Astrocyte (in vitro differentiated cells and primary cell): ENCODE measurements at regions not wholly inside any gene's neighbourhood (a gene's known extent, or its start where the extent isn't known, plus 50 kb on each side); places are given as distances from the start of the nearest gene placed in this dataset.

Experiments
- EZH2 ChIP-seq: IDR thresholded peaks from 2 replicates; pipeline ENCODE4 v1.6.1; 2012; ENCODE audit warnings: mild to moderate bottlenecking, low read length, inconsistent platforms; ENCODE audit not compliant: insufficient read depth
- TF ChIP-seq, protein P1 (sequence below): IDR thresholded peaks from 2 replicates; pipeline ENCODE4 v1.5.1; 2011; ENCODE audit warnings: low read depth, mild to moderate bottlenecking, inconsistent platforms, low read length, moderate library complexity; ENCODE audit not compliant: insufficient read depth

DNA sequence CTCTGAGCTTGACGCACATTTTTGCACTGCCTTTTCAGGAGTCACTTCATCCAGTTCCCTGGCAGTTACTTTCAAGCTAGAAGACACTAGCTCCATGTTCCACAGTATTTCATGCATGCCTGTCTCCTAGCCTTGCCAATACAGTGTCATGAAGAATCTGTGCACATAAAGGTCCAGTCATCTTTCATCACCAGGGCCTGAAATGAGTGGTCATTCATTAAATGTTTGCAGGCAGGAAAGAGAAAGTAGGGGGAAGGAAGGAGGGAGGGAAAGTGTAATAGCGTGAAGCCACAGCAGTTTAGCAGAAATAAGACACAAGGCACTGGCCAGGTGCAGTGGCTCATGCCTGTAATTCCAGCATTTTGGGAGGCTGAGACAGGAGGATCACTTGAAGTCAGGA, 92.4 kb upstream of the COPS8 start:
- TF ChIP-seq, protein P1, sequence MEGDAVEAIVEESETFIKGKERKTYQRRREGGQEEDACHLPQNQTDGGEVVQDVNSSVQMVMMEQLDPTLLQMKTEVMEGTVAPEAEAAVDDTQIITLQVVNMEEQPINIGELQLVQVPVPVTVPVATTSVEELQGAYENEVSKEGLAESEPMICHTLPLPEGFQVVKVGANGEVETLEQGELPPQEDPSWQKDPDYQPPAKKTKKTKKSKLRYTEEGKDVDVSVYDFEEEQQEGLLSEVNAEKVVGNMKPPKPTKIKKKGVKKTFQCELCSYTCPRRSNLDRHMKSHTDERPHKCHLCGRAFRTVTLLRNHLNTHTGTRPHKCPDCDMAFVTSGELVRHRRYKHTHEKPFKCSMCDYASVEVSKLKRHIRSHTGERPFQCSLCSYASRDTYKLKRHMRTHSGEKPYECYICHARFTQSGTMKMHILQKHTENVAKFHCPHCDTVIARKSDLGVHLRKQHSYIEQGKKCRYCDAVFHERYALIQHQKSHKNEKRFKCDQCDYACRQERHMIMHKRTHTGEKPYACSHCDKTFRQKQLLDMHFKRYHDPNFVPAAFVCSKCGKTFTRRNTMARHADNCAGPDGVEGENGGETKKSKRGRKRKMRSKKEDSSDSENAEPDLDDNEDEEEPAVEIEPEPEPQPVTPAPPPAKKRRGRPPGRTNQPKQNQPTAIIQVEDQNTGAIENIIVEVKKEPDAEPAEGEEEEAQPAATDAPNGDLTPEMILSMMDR, result no peak
- TF ChIP-seq EZH2, result no peak
